Prostate gland (tissue), 2 donors: ENCODE measurements at regions not wholly inside any gene's neighbourhood (a gene's known extent, or its start where the extent isn't known, plus 50 kb on each side); places are given as distances from the start of the nearest gene placed in this dataset.

ENCODE experiments used
- CTCF ChIP-seq, 4 experiments: fragments of 200-600 bp in 2 of 4; fragments of 450-650 bp in 2 of 4; sonication (generic) in 2 of 4; IDR thresholded peaks; 1 replicate in 3 of 4; 2 replicates in 1 of 4; pipeline ENCODE4 v1.5.1; 2016 to 2019; ENCODE audit warnings: antibody characterized with exemption in 4 of 4, mild to moderate bottlenecking in 2 of 4, moderate library complexity in 2 of 4
- POLR2A ChIP-seq: fragments of 450-650 bp; IDR thresholded peaks from one replicate; pipeline ENCODE4 v1.6.1; 2016; ENCODE audit warnings: antibody characterized with exemption, mild to moderate bottlenecking

GRCh38 chr5:18686253-18686652 is 1052.0 kb downstream of the TAF11L14 start:
- no peak for TF ChIP-seq CTCF (IDR thresholded peaks at IDR 0.05)
- TF ChIP-seq POLR2A = no peak
